Midbrain (tissue), 1 donor: ENCODE measurements at regions not wholly inside any gene's neighbourhood (a gene's known extent, or its start where the extent isn't known, plus 50 kb on each side); places are given as distances from the start of the nearest gene placed in this dataset.
"Not testable (repeated sequence)": the region's sequence is repeated elsewhere in the genome, so short reads cannot be mapped to it uniquely, and the experiment has no call there.

Experiments
- DNase-seq: peaks from one replicate; lab custom pipeline; 2025; lab: John Stamatoyannopoulos, UW

DNA sequence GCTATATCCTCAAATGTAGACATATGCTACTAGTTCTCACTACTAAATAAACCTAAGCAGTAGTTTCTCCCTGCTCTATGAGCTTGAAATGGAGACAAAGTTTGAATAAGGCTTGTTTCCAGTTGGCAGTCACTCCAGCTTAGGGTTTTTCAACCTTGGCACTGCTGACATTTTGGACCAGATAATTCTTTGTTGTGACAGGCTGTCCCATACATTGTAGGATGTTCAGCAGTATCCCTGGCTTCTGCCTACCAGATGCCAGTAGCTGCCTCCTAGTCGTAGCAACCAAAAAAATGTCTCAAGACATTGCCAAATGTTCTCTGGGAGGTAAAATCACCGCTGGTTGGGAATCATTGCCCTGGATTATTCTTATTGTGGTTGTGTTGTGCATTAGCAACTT, 182.7 kb upstream of the PARD3B start:
- no peak for DNase-seq

GRCh38 chr2:204363513-204363912, 181.8 kb upstream of the PARD3B start:
- no peak for DNase-seq

GRCh38 chr2:204364860-204365535, 180.3 kb upstream of the PARD3B start:
- no peak for DNase-seq

DNA sequence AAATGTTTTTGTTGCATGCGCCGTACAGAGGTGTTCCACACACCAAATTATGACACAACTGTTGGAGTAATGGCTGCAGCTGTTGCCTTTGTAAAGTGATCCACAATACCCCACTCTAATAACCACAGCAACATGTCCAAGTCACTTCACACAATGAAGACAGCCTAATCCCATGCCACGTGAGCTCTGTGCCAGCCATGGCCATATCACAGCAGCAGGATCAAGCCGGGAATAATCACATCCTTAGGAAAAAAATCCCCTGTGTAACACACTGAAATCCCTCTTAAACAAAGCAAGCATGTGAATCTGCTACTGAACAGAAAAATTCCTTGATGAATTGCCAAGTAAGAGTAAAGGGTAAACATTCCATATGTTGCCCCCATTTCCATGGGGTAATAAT, 179.5 kb upstream of the PARD3B start:
- no peak for DNase-seq

- no peak for DNase-seq
These were observed 177.8 kb upstream of the PARD3B start for GRCh38 chr2:204367466-204367865.

DNA sequence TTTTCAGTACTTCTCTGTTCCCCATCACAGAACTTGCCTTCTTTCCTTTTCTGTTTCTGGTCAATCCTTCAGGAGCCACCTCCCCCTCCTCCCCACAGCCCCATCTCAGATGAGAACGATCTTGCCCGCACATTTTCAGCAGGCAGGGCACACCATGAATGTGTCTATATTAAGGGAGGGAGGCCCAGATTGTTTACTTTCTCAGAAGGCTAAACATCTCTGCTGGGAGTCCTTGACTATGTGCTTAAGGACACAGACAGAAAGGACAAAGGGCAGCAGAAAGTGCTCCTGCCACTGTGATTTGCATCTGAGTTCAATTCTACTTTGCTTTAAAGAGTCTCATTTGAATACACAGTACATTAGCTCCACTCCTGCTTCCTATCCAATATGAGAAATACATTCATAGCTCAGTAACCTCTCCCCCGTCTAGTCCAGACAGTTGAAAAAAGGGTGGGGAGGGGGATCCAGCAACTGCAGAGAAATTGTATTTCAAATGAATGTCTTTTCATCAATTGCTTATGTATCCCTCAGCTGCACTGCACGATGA, 175.0 kb upstream of the PARD3B start:
- no peak for DNase-seq

- DNase-seq = no peak
These were observed 171.3 kb upstream of the PARD3B start for GRCh38 chr2:204373942-204374341.

DNA sequence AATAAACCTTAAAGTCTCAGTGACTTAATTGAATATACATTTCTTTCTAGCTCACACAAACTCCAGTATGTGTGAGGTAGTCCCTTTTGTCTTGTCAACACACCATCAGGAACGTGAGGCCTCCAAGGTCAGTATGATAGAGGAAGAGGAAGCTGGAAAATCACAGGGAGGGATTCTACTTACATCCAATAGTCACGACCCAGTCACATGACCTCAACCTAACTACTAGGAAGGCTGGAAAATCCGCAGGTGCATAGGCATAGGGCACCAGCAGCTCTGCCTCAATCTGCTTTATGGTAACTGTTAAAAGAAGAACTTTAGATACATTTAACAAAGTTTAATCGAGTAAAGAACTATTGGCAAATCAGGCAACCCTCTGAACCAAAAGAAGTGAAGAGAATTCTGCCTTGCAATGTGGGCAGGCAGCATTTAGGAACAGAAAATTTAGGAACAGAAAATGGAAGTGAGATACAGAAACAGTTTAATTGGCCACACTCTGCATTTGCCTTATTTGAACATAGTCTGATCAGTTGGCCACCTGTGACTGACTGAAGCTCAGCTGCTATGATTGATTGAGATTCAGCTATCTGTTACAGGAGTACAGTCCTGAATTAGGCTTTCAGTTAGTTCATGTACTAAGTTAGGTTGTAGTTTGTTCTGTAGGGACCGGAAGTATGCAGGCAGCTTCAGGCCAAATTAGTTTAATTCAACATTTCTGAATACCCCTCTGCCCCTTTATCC, 165.0 kb upstream of the PARD3B start:
- no peak for DNase-seq

GRCh38 chr2:204386668-204387067, 158.6 kb upstream of the PARD3B start:
- no peak for DNase-seq

DNA sequence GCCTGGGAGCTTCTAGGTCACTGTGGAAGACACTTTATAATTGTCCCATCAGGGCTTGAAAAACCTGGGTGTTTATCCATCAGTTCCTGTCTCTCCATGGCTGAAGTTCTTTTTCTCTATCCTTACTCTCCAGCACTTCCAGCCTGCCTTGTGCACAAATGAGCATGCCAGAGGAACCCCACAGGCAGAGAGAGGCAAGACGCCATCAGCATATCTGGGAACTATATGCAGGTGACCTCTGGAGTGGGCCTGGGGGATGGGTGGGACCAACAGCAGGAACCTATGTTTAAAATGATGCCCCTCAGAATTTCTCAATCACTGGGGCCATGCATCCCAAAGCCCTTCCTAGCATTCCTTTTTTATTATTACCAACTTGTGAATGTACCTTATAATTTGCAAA, 156.2 kb upstream of the PARD3B start:
- DNase-seq = no peak

DNA sequence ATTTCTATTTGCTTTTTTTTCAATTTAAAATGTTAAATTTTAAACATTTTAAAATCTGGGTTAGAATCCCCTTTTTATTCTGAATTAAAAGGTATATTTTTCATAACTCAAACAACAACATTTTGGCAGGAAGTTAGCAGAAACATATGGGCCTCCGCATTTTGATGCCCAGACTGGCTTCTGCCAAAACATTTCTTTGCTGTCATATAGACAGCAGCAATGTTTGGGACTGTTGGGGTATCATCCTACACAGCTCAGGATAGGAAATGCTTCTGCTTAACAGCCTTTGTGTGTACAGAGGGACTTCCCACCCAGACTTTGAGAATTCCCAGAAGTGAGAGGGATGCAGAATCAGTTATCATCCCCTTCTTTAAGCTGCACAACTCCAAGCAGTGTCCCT, 155.4 kb upstream of the PARD3B start:
- DNase-seq = no peak

- no peak for DNase-seq
These were observed 149.7 kb upstream of the PARD3B start for GRCh38 chr2:204395539-204395938.

DNA sequence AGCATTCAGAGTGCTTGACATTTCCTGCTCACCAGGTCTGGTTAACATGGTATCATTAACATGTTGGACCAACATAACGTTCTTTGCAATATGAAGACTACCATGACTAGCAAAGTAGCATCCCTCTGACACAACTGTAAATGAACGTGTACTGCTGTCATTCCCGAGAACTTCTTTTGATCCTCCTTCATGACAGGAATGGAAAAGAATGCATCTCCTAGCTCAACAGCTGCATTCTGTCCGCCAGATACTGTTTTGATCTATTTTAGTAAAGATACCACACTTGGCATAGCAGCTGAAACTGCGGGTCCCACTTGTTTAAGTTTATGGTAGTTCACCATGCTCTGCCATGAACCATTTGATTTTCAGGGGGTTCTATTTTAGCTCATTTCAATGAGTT, 144.2 kb upstream of the PARD3B start:
- DNase-seq = no peak

GRCh38 chr2:204407204-204408014, 137.9 kb upstream of the PARD3B start:
- DNase-seq = no peak

- DNase-seq = not testable (repeated sequence)
These were observed 132.5 kb upstream of the PARD3B start for GRCh38 chr2:204412782-204413181.

- DNase-seq = no peak
These were observed 129.7 kb upstream of the PARD3B start for GRCh38 chr2:204415406-204416181.

DNA sequence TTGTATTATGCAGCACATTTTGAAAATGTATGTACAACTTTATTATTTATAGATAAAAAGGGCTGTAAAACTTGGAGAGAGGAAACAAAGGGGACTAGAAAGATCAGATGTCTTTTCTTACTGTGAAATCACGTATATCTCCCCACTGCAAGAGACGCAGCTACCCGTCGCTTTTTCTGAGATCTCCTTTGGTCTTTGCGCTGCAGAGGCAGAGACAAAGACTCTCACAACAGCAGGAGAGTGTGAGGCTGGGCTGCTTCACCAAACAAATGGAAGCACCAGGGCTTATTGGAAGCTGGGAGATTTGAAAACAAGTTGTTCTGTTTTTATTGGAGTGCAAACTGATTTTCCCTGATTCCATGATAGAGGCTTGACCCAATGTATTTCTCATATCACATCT, 129.0 kb upstream of the PARD3B start:
- DNase-seq = no peak

DNA sequence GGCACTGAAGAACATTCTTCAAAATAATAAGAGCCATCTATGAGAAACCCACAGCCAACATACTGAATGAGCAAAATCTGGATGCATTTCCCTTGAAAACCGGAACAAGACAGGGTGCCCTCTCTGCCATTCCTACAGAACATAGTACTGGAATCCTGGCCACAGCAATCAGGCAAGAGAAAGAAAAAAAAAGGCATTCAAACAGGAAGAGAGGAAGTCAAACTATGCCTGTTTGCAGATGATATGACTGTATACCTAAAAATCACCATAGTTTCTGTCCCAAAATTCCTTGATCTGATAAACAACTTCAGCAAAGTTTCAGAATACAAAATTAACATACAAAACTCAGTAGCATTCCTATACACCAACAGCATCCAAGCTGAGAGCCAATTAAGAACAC, 119.5 kb upstream of the PARD3B start:
- no peak for DNase-seq

GRCh38 chr2:204428675-204429074, 116.6 kb upstream of the PARD3B start:
- DNase-seq = no peak

- DNase-seq = no peak
These were observed 113.7 kb upstream of the PARD3B start for GRCh38 chr2:204431529-204431928.

- DNase-seq = no peak
These were observed 113.1 kb upstream of the PARD3B start for GRCh38 chr2:204432196-204432595.
